CD4-positive, alpha-beta memory T cell (primary cell): ENCODE measurements at regions not wholly inside any gene's neighbourhood (a gene's known extent, or its start where the extent isn't known, plus 50 kb on each side); places are given as distances from the start of the nearest gene placed in this dataset.

ENCODE experiments used
- CTCF ChIA-PET: fragments of 350-600 bp; sonication (Branson Sonifier 250); formaldehyde crosslinking; loops from one replicate; lab custom pipeline; 2021; ENCODE audit warnings: inconsistent platforms; ENCODE audit not compliant: partially characterized antibody; lab: Charles Lee
- POLR2A ChIA-PET: fragments of 350-600 bp; sonication (Branson Sonifier 250); formaldehyde crosslinking; loops from one replicate; lab custom pipeline; 2021; ENCODE audit not compliant: partially characterized antibody; lab: Charles Lee
- DNase-seq, 5 donors: peaks; one replicate each; pipeline versions ENCODE4 v3.0.0 to v3.0.0-alpha.2; 2020 to 2022; ENCODE audit warnings: mixed read lengths in 1 of 5
- H3K27ac ChIP-seq: one replicate; pipeline ENCODE4 v1.7.0; 2013; ENCODE audit warnings: low read depth, low read length
- H3K27me3 ChIP-seq: 2 replicates; pipeline ENCODE4 v1.7.0; 2013; ENCODE audit warnings: mild to moderate bottlenecking, low read length, moderate library complexity; ENCODE audit not compliant: insufficient read depth
- H3K36me3 ChIP-seq: 2 replicates; pipeline ENCODE4 v1.7.0; 2013; ENCODE audit warnings: mild to moderate bottlenecking, low read length, moderate library complexity; ENCODE audit not compliant: insufficient read depth
- H3K4me1 ChIP-seq: 2 replicates; pipeline ENCODE4 v1.7.0; 2013; ENCODE audit warnings: mild to moderate bottlenecking, low read length, moderate library complexity; ENCODE audit not compliant: insufficient read depth
- H3K4me3 ChIP-seq, 2 donors: one replicate each; pipeline ENCODE4 v1.7.0; 2013; ENCODE audit warnings: low read length in 2 of 2, mild to moderate bottlenecking in 1 of 2
- H3K9me3 ChIP-seq, 2 donors: one replicate each; pipeline ENCODE4 v1.7.0; 2013; ENCODE audit warnings: low read length in 2 of 2, control low read depth in 1 of 2; ENCODE audit not compliant: control insufficient read depth in 1 of 2
- H3K27ac Mint-ChIP-seq, 7 donors: one replicate each; pipeline ENCODE4 v1.8.0; 2020 to 2021; ENCODE audit warnings: mixed read lengths in 7 of 7, mild to moderate bottlenecking in 6 of 7, inconsistent platforms in 3 of 7, moderate library complexity in 3 of 7
- H3K27me3 Mint-ChIP-seq, 2 donors: one replicate each; pipeline ENCODE4 v1.8.0; 2020 to 2021; ENCODE audit warnings: mixed read lengths in 2 of 2
- H3K36me3 Mint-ChIP-seq, 2 donors: one replicate each; pipeline ENCODE4 v1.8.0; 2020 to 2021; ENCODE audit warnings: mixed read lengths in 2 of 2, inconsistent platforms in 1 of 2, mild to moderate bottlenecking in 1 of 2
- H3K4me1 Mint-ChIP-seq, 4 donors: one replicate each; pipeline ENCODE4 v1.8.0; 2020 to 2021; ENCODE audit warnings: mixed read lengths in 4 of 4, mild to moderate bottlenecking in 1 of 4
- H3K4me3 Mint-ChIP-seq, 8 donors: one replicate each; pipeline ENCODE4 v1.8.0; 2020 to 2021; ENCODE audit warnings: mixed read lengths in 8 of 8, mild to moderate bottlenecking in 7 of 8, moderate library complexity in 6 of 8, inconsistent platforms in 3 of 8
- H3K9me3 Mint-ChIP-seq, 8 donors: one replicate each; pipeline ENCODE4 v1.8.0; 2020 to 2021; ENCODE audit warnings: mixed read lengths in 8 of 8, mild to moderate bottlenecking in 5 of 8, inconsistent platforms in 3 of 8, moderate library complexity in 1 of 8
- intact Hi-C: fragments of 100-400 bp; cut with micrococcal nuclease; formaldehyde crosslinking; loops from one replicate; pipeline ENCODE4 v1.15.1; 2023

GRCh38 chr20:43778375-43778774, 51.6 kb upstream of the GTSF1L start:
- no peaks in the 10 kb centered on the region for H3K9me3 ChIP-seq
- H3K4me3 Mint-ChIP-seq, result no peak overlapping the region
- no peak overlapping the region for H3K27ac Mint-ChIP-seq
- H3K36me3 Mint-ChIP-seq, result peaks cover 0 to 4% of the 10 kb centered on the region in 2 donors
- H3K9me3 Mint-ChIP-seq, result peaks cover 0 to 37% (median 22%) of the 10 kb centered on the region in 8 donors
- H3K27me3 Mint-ChIP-seq, result peaks cover 5 to 11% of the 10 kb centered on the region in 2 donors
- no peak for DNase-seq
- H3K36me3 ChIP-seq, result no peaks in the 10 kb centered on the region
- no peak overlapping the region for H3K4me3 ChIP-seq
- no peaks in the 10 kb centered on the region for H3K4me1 ChIP-seq
- ChIA-PET POLR2A (no interaction called here), CTCF (no interaction called here)
- no peaks in the 10 kb centered on the region for H3K27me3 ChIP-seq
- H3K4me1 Mint-ChIP-seq, result peaks cover 6 to 9% (median 6%) of the 10 kb centered on the region in 4 donors
- no peak overlapping the region for H3K27ac ChIP-seq
- intact Hi-C loops, result no loop called here

GRCh38 chr20:43776691-43777090, 49.9 kb upstream of the GTSF1L start:
- ChIA-PET POLR2A (no interaction called here), CTCF (no interaction called here)
- Histone ChIP-seq H3K27me3 (no peaks in the 10 kb centered on the region), H3K4me1 (no peaks in the 10 kb centered on the region), H3K27ac (no peak overlapping the region), H3K36me3 (no peaks in the 10 kb centered on the region), H3K9me3 (no peaks in the 10 kb centered on the region), H3K4me3 (no peak overlapping the region)
- no peak overlapping the region for H3K27ac Mint-ChIP-seq
- H3K4me3 Mint-ChIP-seq, result no peak overlapping the region
- peaks cover 7 to 16% of the 10 kb centered on the region in 2 donors for H3K27me3 Mint-ChIP-seq
- H3K4me1 Mint-ChIP-seq, result no peaks in the 10 kb centered on the region
- peaks cover 0 to 37% (median 22%) of the 10 kb centered on the region in 8 donors for H3K9me3 Mint-ChIP-seq
- intact Hi-C loops, result no loop called here
- H3K36me3 Mint-ChIP-seq, result peaks cover 0 to 4% of the 10 kb centered on the region in 2 donors
- DNase-seq, result no peak
